Prostate gland (tissue), 2 donors: ENCODE measurements at regions not wholly inside any gene's neighbourhood (a gene's known extent, or its start where the extent isn't known, plus 50 kb on each side); places are given as distances from the start of the nearest gene placed in this dataset.

Experiments used
- CTCF ChIP-seq, 4 experiments: fragments of 200-600 bp in 2 of 4; fragments of 450-650 bp in 2 of 4; sonication (generic) in 2 of 4; IDR thresholded peaks; 1 replicate in 3 of 4; 2 replicates in 1 of 4; pipeline ENCODE4 v1.5.1; 2016 to 2019; ENCODE audit warnings: antibody characterized with exemption in 4 of 4, mild to moderate bottlenecking in 2 of 4, moderate library complexity in 2 of 4
- POLR2A ChIP-seq: fragments of 450-650 bp; IDR thresholded peaks from one replicate; pipeline ENCODE4 v1.6.1; 2016; ENCODE audit warnings: antibody characterized with exemption, mild to moderate bottlenecking

- no peak for TF ChIP-seq CTCF (IDR thresholded peaks at IDR 0.05)
- TF ChIP-seq POLR2A = no peak
Observed at GRCh38 chr1:17878837-17879236, 123.7 kb downstream of the ACTL8 start.
